Stimulated activated naive B cell treated with anti-CD40 and anti-IgM and Interleukin-4, amounts not matched to agents 10 μg/mL and 1 μg/mL and 100 μg/mL, for 72 hours (primary cell): ENCODE measurements at regions not wholly inside any gene's neighbourhood (a gene's known extent, or its start where the extent isn't known, plus 50 kb on each side); places are given as distances from the start of the nearest gene placed in this dataset.

Source experiments
- ATAC-seq, 2 donors: fragments of 150-1000 bp; cut with Tn5 transposase; replicated peaks; 2 replicates each; pipeline ENCODE4 v1.10.0; 2021; ENCODE audit warnings: moderate library complexity in 1 of 2
- DNase-seq: peaks from one replicate; pipeline ENCODE4 v3.0.0; 2021
- H3K27ac Mint-ChIP-seq: one replicate; pipeline ENCODE4 v1.8.0; 2022; ENCODE audit warnings: mild to moderate bottlenecking, mixed read lengths
- H3K27me3 Mint-ChIP-seq, 2 donors: one replicate each; pipeline ENCODE4 v1.8.0; 2022; ENCODE audit warnings: mixed read lengths in 2 of 2
- H3K36me3 Mint-ChIP-seq, 2 donors: one replicate each; pipeline ENCODE4 v1.8.0; 2022; ENCODE audit warnings: mixed read lengths in 2 of 2, mild to moderate bottlenecking in 1 of 2
- H3K4me1 Mint-ChIP-seq, 2 donors: one replicate each; pipeline ENCODE4 v1.8.0; 2022; ENCODE audit warnings: mixed read lengths in 2 of 2, mild to moderate bottlenecking in 1 of 2
- H3K4me3 Mint-ChIP-seq, 2 donors: one replicate each; pipeline ENCODE4 v1.8.0; 2022; ENCODE audit warnings: mild to moderate bottlenecking in 2 of 2, mixed read lengths in 2 of 2, moderate library complexity in 1 of 2
- H3K9me3 Mint-ChIP-seq, 2 donors: one replicate each; pipeline ENCODE4 v1.8.0; 2022; ENCODE audit warnings: mixed read lengths in 2 of 2, mild to moderate bottlenecking in 1 of 2

GRCh38 chr10:11387044-11387443, 224.4 kb downstream of the USP6NL start:
- ATAC-seq = no peak
- H3K4me1 Mint-ChIP-seq = peaks cover 10 to 12% of the 10 kb centered on the region in 2 donors
- no peak overlapping the region for H3K4me3 Mint-ChIP-seq
- no peak for DNase-seq
- peaks cover 4 to 11% of the 10 kb centered on the region in 2 donors for H3K9me3 Mint-ChIP-seq
- peaks cover 0 to 17% of the 10 kb centered on the region in 2 donors for H3K27me3 Mint-ChIP-seq
- H3K27ac Mint-ChIP-seq = no peak overlapping the region
- no peaks in the 10 kb centered on the region for H3K36me3 Mint-ChIP-seq
